ENCODE measurements at regions not wholly inside any gene's neighbourhood (a gene's known extent, or its start where the extent isn't known, plus 50 kb on each side); places are given as distances from the start of the nearest gene placed in this dataset.

GRCh38 chr6:144936764-144937163 lies 651.6 kb downstream of the UTRN start:
- TF ChIP-seq CTCF (IDR thresholded peaks at IDR 0.05) = no peak
- no peak for TF ChIP-seq POLR2A (IDR thresholded peaks at IDR 0.05)

All from gastroesophageal sphincter (tissue), 3 donors.